Astrocyte (in vitro differentiated cells and primary cell): ENCODE measurements at regions not wholly inside any gene's neighbourhood (a gene's known extent, or its start where the extent isn't known, plus 50 kb on each side); places are given as distances from the start of the nearest gene placed in this dataset.
"Not testable (repeated sequence)": the region's sequence is repeated elsewhere in the genome, so short reads cannot be mapped to it uniquely, and the experiment has no call there.

Experiments
- DNase-seq: peaks from one replicate; pipeline ENCODE4 v3.0.0-alpha.2; 2010; ENCODE audit warnings: low read depth
- FAIRE-seq: peaks from 2 replicates; lab custom pipeline; 2011; peaks lifted over from hg19 to GRCh38; lab: Jason Lieb, UNC
- H2AFZ ChIP-seq: 2 replicates; pipeline ENCODE4 v1.6.0; 2012; ENCODE audit warnings: low read depth, low read length, inconsistent platforms
- H3K27ac ChIP-seq: 2 replicates; pipeline ENCODE4 v1.5.1; 2011; ENCODE audit warnings: low read depth, low read length, inconsistent platforms
- H3K27me3 ChIP-seq: 2 replicates; pipeline ENCODE4 v1.6.0; 2011; ENCODE audit warnings: low read length, inconsistent platforms; ENCODE audit not compliant: insufficient read depth
- H3K36me3 ChIP-seq: 2 replicates; pipeline ENCODE4 v1.5.1; 2011; ENCODE audit warnings: low read length, inconsistent platforms; ENCODE audit not compliant: insufficient read depth
- H3K4me1 ChIP-seq: 2 replicates; pipeline ENCODE4 v1.5.1; 2011; ENCODE audit warnings: low read length, inconsistent platforms; ENCODE audit not compliant: insufficient read depth
- H3K4me2 ChIP-seq: 2 replicates; pipeline ENCODE4 v1.6.0; 2012; ENCODE audit warnings: low read length, inconsistent platforms
- H3K4me3 ChIP-seq: 2 replicates; pipeline ENCODE4 v1.5.1; 2011; ENCODE audit warnings: low read depth, mild to moderate bottlenecking, low read length, inconsistent platforms; ENCODE audit not compliant: insufficient read depth
- H3K79me2 ChIP-seq: 2 replicates; pipeline ENCODE4 v1.6.0; 2012; ENCODE audit warnings: mild to moderate bottlenecking, low read length, inconsistent platforms; ENCODE audit not compliant: insufficient read depth
- H3K9ac ChIP-seq: 2 replicates; pipeline ENCODE4 v1.6.0; 2012; ENCODE audit warnings: mild to moderate bottlenecking, low read length, inconsistent platforms
- H3K9me3 ChIP-seq: 2 replicates; pipeline ENCODE4 v1.5.1; 2012; ENCODE audit warnings: low read depth, mild to moderate bottlenecking, low read length, inconsistent platforms; ENCODE audit not compliant: insufficient read depth
- H4K20me1 ChIP-seq: 2 replicates; pipeline ENCODE4 v1.6.0; 2012; ENCODE audit warnings: low read length, inconsistent platforms; ENCODE audit not compliant: insufficient read depth
- H3K27ac Mint-ChIP-seq: one replicate; pipeline ENCODE4 v1.8.0; 2021; ENCODE audit warnings: mild to moderate bottlenecking, mixed read lengths; ENCODE audit not compliant: unreplicated experiment
- H3K27me3 Mint-ChIP-seq: one replicate; pipeline ENCODE4 v1.8.0; 2021; ENCODE audit warnings: low read depth, mixed read lengths; ENCODE audit not compliant: unreplicated experiment
- H3K36me3 Mint-ChIP-seq: one replicate; pipeline ENCODE4 v1.8.0; 2021; ENCODE audit warnings: low read depth, mixed read lengths; ENCODE audit not compliant: unreplicated experiment
- H3K4me1 Mint-ChIP-seq: one replicate; pipeline ENCODE4 v1.8.0; 2021; ENCODE audit warnings: low read depth, mixed read lengths; ENCODE audit not compliant: unreplicated experiment
- H3K4me3 Mint-ChIP-seq: one replicate; pipeline ENCODE4 v1.8.0; 2021; ENCODE audit warnings: mild to moderate bottlenecking, moderate library complexity, mixed read lengths; ENCODE audit not compliant: unreplicated experiment
- H3K9me3 Mint-ChIP-seq: one replicate; pipeline ENCODE4 v1.8.0; 2021; ENCODE audit warnings: mild to moderate bottlenecking, mixed read lengths; ENCODE audit not compliant: unreplicated experiment
- EZH2 ChIP-seq: IDR thresholded peaks from 2 replicates; pipeline ENCODE4 v1.6.1; 2012; ENCODE audit warnings: mild to moderate bottlenecking, low read length, inconsistent platforms; ENCODE audit not compliant: insufficient read depth
- TF ChIP-seq, protein P1 (sequence below): IDR thresholded peaks from 2 replicates; pipeline ENCODE4 v1.5.1; 2011; ENCODE audit warnings: low read depth, mild to moderate bottlenecking, inconsistent platforms, low read length, moderate library complexity; ENCODE audit not compliant: insufficient read depth

DNA sequence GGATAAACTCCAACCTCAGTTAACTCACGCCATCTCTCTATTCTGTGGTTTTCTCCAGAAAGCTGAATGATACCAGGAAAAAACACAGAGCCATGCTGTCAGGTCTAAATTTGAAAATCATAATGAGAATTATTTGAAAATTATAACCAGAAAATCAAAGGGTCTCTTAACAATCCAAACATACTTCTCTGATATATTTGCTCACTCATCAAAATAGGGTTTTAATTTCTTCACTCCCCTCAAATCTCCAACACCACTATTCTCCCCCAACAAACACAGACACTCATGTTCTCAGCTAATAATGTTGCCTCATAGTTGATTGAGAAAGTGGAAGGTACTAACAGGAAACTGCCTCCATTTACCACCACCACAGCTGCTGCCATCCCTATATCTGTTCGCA is 375.5 kb downstream of the TLE1 start:
- H2AFZ ChIP-seq, result no peak overlapping the region
- H3K4me1 Mint-ChIP-seq, result peaks cover 4% of the 10 kb centered on the region
- H3K4me3 ChIP-seq, result no peak overlapping the region
- no peak for DNase-seq
- no peak overlapping the region for H3K4me2 ChIP-seq
- no peaks in the 10 kb centered on the region for H3K9me3 Mint-ChIP-seq
- H3K27me3 ChIP-seq, result no peaks in the 10 kb centered on the region
- no peaks in the 10 kb centered on the region for H3K36me3 ChIP-seq
- TF ChIP-seq, protein P1, sequence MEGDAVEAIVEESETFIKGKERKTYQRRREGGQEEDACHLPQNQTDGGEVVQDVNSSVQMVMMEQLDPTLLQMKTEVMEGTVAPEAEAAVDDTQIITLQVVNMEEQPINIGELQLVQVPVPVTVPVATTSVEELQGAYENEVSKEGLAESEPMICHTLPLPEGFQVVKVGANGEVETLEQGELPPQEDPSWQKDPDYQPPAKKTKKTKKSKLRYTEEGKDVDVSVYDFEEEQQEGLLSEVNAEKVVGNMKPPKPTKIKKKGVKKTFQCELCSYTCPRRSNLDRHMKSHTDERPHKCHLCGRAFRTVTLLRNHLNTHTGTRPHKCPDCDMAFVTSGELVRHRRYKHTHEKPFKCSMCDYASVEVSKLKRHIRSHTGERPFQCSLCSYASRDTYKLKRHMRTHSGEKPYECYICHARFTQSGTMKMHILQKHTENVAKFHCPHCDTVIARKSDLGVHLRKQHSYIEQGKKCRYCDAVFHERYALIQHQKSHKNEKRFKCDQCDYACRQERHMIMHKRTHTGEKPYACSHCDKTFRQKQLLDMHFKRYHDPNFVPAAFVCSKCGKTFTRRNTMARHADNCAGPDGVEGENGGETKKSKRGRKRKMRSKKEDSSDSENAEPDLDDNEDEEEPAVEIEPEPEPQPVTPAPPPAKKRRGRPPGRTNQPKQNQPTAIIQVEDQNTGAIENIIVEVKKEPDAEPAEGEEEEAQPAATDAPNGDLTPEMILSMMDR, result no peak
- no peak for TF ChIP-seq EZH2
- no peaks in the 10 kb centered on the region for H3K4me1 ChIP-seq
- no peaks in the 10 kb centered on the region for H3K36me3 Mint-ChIP-seq
- H3K79me2 ChIP-seq, result no peaks in the 10 kb centered on the region
- FAIRE-seq, result no peak
- no peak overlapping the region for H3K27ac Mint-ChIP-seq
- H3K9me3 ChIP-seq, result no peaks in the 10 kb centered on the region
- H3K27ac ChIP-seq, result no peak overlapping the region
- no peaks in the 10 kb centered on the region for H4K20me1 ChIP-seq
- H3K4me3 Mint-ChIP-seq, result no peak overlapping the region
- H3K9ac ChIP-seq, result no peak overlapping the region
- H3K27me3 Mint-ChIP-seq, result no peaks in the 10 kb centered on the region

DNA sequence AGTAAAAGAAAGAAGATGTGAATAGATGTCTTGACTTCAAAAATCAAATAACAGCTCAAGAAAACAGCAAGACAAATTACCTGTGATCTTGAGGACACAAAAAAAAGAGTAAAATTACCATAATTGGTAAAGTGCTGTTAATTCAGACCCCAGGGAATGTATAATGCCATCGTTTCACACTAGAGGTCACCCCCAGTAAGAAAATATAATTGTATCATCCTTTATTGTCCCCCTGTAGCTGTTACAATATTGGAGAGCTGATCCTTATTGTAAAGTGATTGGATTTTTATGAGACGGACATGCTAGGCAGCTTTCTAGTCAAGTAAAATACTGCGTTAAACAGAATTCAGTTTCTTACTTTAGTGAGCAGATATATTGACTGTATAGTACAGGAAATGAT is 377.0 kb downstream of the TLE1 start:
- Histone ChIP-seq H2AFZ (no peak overlapping the region), H3K79me2 (no peaks in the 10 kb centered on the region), H3K4me3 (no peak overlapping the region), H3K27me3 (no peaks in the 10 kb centered on the region), H3K4me1 (no peaks in the 10 kb centered on the region), H4K20me1 (no peaks in the 10 kb centered on the region), H3K4me2 (no peak overlapping the region), H3K36me3 (no peaks in the 10 kb centered on the region), H3K27ac (no peak overlapping the region), H3K9me3 (no peaks in the 10 kb centered on the region), H3K9ac (no peak overlapping the region)
- Mint-ChIP-seq H3K36me3 (no peaks in the 10 kb centered on the region), H3K4me1 (no peaks in the 10 kb centered on the region), H3K27ac (no peak overlapping the region), H3K4me3 (no peak overlapping the region), H3K9me3 (no peaks in the 10 kb centered on the region), H3K27me3 (no peaks in the 10 kb centered on the region)
- FAIRE-seq (no peak), DNase-seq (no peak)
- TF ChIP-seq, protein P1, result no peak
- no peak for TF ChIP-seq EZH2

DNA sequence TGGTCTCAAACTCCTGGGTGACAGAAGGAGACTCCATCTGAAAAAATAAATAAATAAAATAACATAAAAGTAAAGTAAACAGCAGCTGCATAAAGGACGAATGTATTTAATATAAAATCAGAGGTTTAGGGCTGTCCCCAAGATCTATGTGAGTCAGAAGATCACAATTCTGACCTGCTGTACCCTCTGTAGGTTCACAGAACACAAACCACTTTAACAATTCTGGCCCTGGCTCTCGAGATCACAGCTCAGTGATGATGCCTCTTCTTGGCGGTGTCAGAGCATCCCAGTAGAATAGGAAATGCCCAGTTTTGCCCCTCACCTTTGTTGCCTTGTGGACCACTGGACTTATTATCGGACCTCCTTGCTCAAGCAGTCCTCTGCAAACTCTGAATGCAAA is 380.9 kb downstream of the TLE1 start:
- Mint-ChIP-seq H3K27me3 (peaks cover under 1% of the 10 kb centered on the region), H3K36me3 (no peaks in the 10 kb centered on the region), H3K27ac (no peak overlapping the region), H3K4me1 (no peaks in the 10 kb centered on the region), H3K9me3 (no peaks in the 10 kb centered on the region), H3K4me3 (no peak overlapping the region)
- Histone ChIP-seq H2AFZ (no peak overlapping the region), H3K79me2 (no peaks in the 10 kb centered on the region), H3K27me3 (no peaks in the 10 kb centered on the region), H3K4me2 (no peak overlapping the region), H3K4me3 (no peak overlapping the region), H4K20me1 (no peaks in the 10 kb centered on the region), H3K4me1 (no peaks in the 10 kb centered on the region), H3K9me3 (no peaks in the 10 kb centered on the region), H3K27ac (no peak overlapping the region), H3K9ac (no peak overlapping the region), H3K36me3 (no peaks in the 10 kb centered on the region)
- TF ChIP-seq EZH2, result no peak
- TF ChIP-seq, protein P1, result no peak
- DNase-seq (no peak), FAIRE-seq (no peak)

DNA sequence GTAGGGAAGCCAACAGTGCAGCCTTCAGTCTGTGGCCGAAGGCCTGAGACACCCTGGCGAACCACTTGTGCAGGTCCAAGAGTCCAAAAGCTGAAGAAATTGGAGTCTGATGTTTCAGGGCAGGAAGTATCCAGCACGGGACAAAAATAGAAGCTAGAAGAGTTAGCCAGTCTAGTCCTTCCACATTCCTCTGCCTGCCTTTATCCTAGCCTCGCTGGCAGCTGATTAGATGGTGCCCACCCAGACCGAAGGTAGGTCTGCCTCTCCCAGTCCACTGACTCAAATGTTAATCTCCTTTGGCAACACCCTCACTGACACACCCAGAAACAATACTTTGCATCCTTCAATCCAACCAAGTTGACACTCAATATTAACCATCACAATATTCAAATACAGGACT is 381.6 kb downstream of the TLE1 start:
- H4K20me1 ChIP-seq, H3K4me1 Mint-ChIP-seq, H3K27ac ChIP-seq, H3K9me3 Mint-ChIP-seq, H3K4me2 ChIP-seq, H3K36me3 ChIP-seq, H3K27me3 Mint-ChIP-seq, H3K27me3 ChIP-seq, H3K4me1 ChIP-seq, H3K9ac ChIP-seq, H3K79me2 ChIP-seq, H2AFZ ChIP-seq, FAIRE-seq, H3K27ac Mint-ChIP-seq, DNase-seq, H3K4me3 Mint-ChIP-seq, H3K9me3 ChIP-seq, H3K4me3 ChIP-seq, H3K36me3 Mint-ChIP-seq: not testable (repeated sequence)
